ENCODE measurements at regions not wholly inside any gene's neighbourhood (a gene's known extent, or its start where the extent isn't known, plus 50 kb on each side); places are given as distances from the start of the nearest gene placed in this dataset.

- H3K9me3 Mint-ChIP-seq, result no peaks in the 10 kb centered on the region
- H3K4me3 Mint-ChIP-seq, result no peak overlapping the region
- no peak overlapping the region for H3K27ac Mint-ChIP-seq
- H3K27me3 Mint-ChIP-seq (ENCODE audit: low read depth), result peaks cover 4% of the 10 kb centered on the region
- H3K4me1 Mint-ChIP-seq, result no peaks in the 10 kb centered on the region
- TF ChIP-seq CTCF (IDR thresholded peaks at IDR 0.05; ENCODE audit: unreplicated experiment in 3 of 3), result no peak
- H3K36me3 Mint-ChIP-seq (ENCODE audit: low read depth), result no peaks in the 10 kb centered on the region
Observed at GRCh38 chr7:49308787-49309186, 384.4 kb downstream of the CDC14C start.

GRCh38 chr7:49320083-49320482 is 395.7 kb downstream of the CDC14C start:
- Mint-ChIP-seq H3K4me3 (no peak overlapping the region), H3K27ac (no peak overlapping the region), H3K4me1 (no peaks in the 10 kb centered on the region), H3K27me3 (ENCODE audit: low read depth) (no peaks in the 10 kb centered on the region), H3K36me3 (ENCODE audit: low read depth) (no peaks in the 10 kb centered on the region), H3K9me3 (no peaks in the 10 kb centered on the region)
- TF ChIP-seq CTCF (IDR thresholded peaks at IDR 0.05; ENCODE audit: unreplicated experiment in 3 of 3), result no peak

- Mint-ChIP-seq H3K27ac (no peak overlapping the region), H3K4me1 (no peaks in the 10 kb centered on the region), H3K9me3 (no peaks in the 10 kb centered on the region), H3K27me3 (ENCODE audit: low read depth) (no peaks in the 10 kb centered on the region), H3K4me3 (no peak overlapping the region), H3K36me3 (ENCODE audit: low read depth) (no peaks in the 10 kb centered on the region)
- no peak for TF ChIP-seq CTCF (IDR thresholded peaks at IDR 0.05; ENCODE audit: unreplicated experiment in 3 of 3)
Observed at GRCh38 chr7:49321843-49322242, 397.5 kb downstream of the CDC14C start.

GRCh38 chr7:49322476-49322875 is 398.1 kb downstream of the CDC14C start:
- Mint-ChIP-seq H3K27me3 (ENCODE audit: low read depth) (no peaks in the 10 kb centered on the region), H3K4me3 (no peak overlapping the region), H3K4me1 (no peaks in the 10 kb centered on the region), H3K27ac (no peak overlapping the region), H3K36me3 (ENCODE audit: low read depth) (no peaks in the 10 kb centered on the region), H3K9me3 (no peaks in the 10 kb centered on the region)
- TF ChIP-seq CTCF (IDR thresholded peaks at IDR 0.05; ENCODE audit: unreplicated experiment in 3 of 3), result no peak

- H3K4me3 Mint-ChIP-seq, result no peak overlapping the region
- H3K36me3 Mint-ChIP-seq (ENCODE audit: low read depth), result no peaks in the 10 kb centered on the region
- TF ChIP-seq CTCF (IDR thresholded peaks at IDR 0.05; ENCODE audit: unreplicated experiment in 3 of 3), result no peak
- no peaks in the 10 kb centered on the region for H3K9me3 Mint-ChIP-seq
- no peak overlapping the region for H3K27ac Mint-ChIP-seq
- H3K27me3 Mint-ChIP-seq (ENCODE audit: low read depth), result no peaks in the 10 kb centered on the region
- no peaks in the 10 kb centered on the region for H3K4me1 Mint-ChIP-seq
Observed at GRCh38 chr7:49324040-49324439, 399.7 kb downstream of the CDC14C start.

- no peak for TF ChIP-seq CTCF (IDR thresholded peaks at IDR 0.05; ENCODE audit: unreplicated experiment in 3 of 3)
- no peaks in the 10 kb centered on the region for H3K36me3 Mint-ChIP-seq (ENCODE audit: low read depth)
- no peaks in the 10 kb centered on the region for H3K9me3 Mint-ChIP-seq
- H3K27ac Mint-ChIP-seq, result no peak overlapping the region
- no peak overlapping the region for H3K4me3 Mint-ChIP-seq
- H3K27me3 Mint-ChIP-seq (ENCODE audit: low read depth), result no peaks in the 10 kb centered on the region
- H3K4me1 Mint-ChIP-seq, result no peaks in the 10 kb centered on the region
Observed at GRCh38 chr7:49324707-49325106, 400.4 kb downstream of the CDC14C start.

All from nephron (organoid).